ENCODE measurements at regions not wholly inside any gene's neighbourhood (a gene's known extent, or its start where the extent isn't known, plus 50 kb on each side); places are given as distances from the start of the nearest gene placed in this dataset.

GRCh38 chr18:34492652-34493051 lies 217.4 kb upstream of the DTNA start:
- H3K4me3 ChIP-seq (ENCODE audit: low read depth, low read length) = no peak overlapping the region
- DNase-seq (ENCODE audit: low read depth) = no peak
- no peak for TF ChIP-seq CTCF (IDR thresholded peaks at IDR 0.05; ENCODE audit: low read depth, low read length, missing control alignments)

GRCh38 chr18:34493099-34493544 lies 217.0 kb upstream of the DTNA start:
- no peak for TF ChIP-seq CTCF (IDR thresholded peaks at IDR 0.05; ENCODE audit: low read depth, low read length, missing control alignments)
- no peak for DNase-seq (ENCODE audit: low read depth)
- no peak overlapping the region for H3K4me3 ChIP-seq (ENCODE audit: low read depth, low read length)

GRCh38 chr18:34493566-34494358 lies 216.3 kb upstream of the DTNA start:
- no peak overlapping the region for H3K4me3 ChIP-seq (ENCODE audit: low read depth, low read length)

GRCh38 chr18:34494359-34494696 lies 215.8 kb upstream of the DTNA start:
- no peak for TF ChIP-seq CTCF (IDR thresholded peaks at IDR 0.05; ENCODE audit: low read depth, low read length, missing control alignments)
- H3K4me3 ChIP-seq (ENCODE audit: low read depth, low read length) = no peak overlapping the region
- no peak for DNase-seq (ENCODE audit: low read depth)

More at GRCh38 chr18:34493566-34494358, 216.3 kb upstream of the DTNA start:
- DNase-seq (ENCODE audit: low read depth) = no peak
- TF ChIP-seq CTCF (IDR thresholded peaks at IDR 0.05; ENCODE audit: low read depth, low read length, missing control alignments) = no peak

GRCh38 chr18:34495506-34495905 lies 214.6 kb upstream of the DTNA start:
- no peak for TF ChIP-seq CTCF (IDR thresholded peaks at IDR 0.05; ENCODE audit: low read depth, low read length, missing control alignments)
- H3K4me3 ChIP-seq (ENCODE audit: low read depth, low read length) = no peak overlapping the region
- DNase-seq (ENCODE audit: low read depth) = no peak

GRCh38 chr18:34501553-34501952 lies 208.5 kb upstream of the DTNA start:
- DNase-seq (ENCODE audit: low read depth) = no peak
- H3K4me3 ChIP-seq (ENCODE audit: low read depth, low read length) = no peak overlapping the region
- TF ChIP-seq CTCF (IDR thresholded peaks at IDR 0.05; ENCODE audit: low read depth, low read length, missing control alignments) = no peak

GRCh38 chr18:34506198-34506597 lies 203.9 kb upstream of the DTNA start:
- no peak for TF ChIP-seq CTCF (IDR thresholded peaks at IDR 0.05; ENCODE audit: low read depth, low read length, missing control alignments)
- no peak for DNase-seq (ENCODE audit: low read depth)
- no peak overlapping the region for H3K4me3 ChIP-seq (ENCODE audit: low read depth, low read length)
